OCI-LY7 (cell line): ENCODE measurements at regions not wholly inside any gene's neighbourhood (a gene's known extent, or its start where the extent isn't known, plus 50 kb on each side); places are given as distances from the start of the nearest gene placed in this dataset.

Source experiments
- BruUV-seq: library from RNA; stranded (reverse); fragments of 400-500 nt; replicated peaks from 2 replicates; lab custom pipeline; 2021; lab: Mats Ljungman, UMichigan
- CTCF ChIA-PET: fragments of 300-600 bp; sonication (Branson Sonifier 250); formaldehyde crosslinking; loops from one replicate; lab custom pipeline; 2022; ENCODE audit warnings: antibody characterized with exemption; ENCODE audit not compliant: unreplicated experiment; lab: Charles Lee
- POLR2A ChIA-PET: fragments of 300-600 bp; sonication (Branson Sonifier 250); formaldehyde crosslinking; loops from one replicate; lab custom pipeline; 2022; ENCODE audit warnings: antibody characterized with exemption; lab: Charles Lee
- DNase-seq: peaks from one replicate; pipeline ENCODE4 v3.0.0-alpha.2; 2015; ENCODE audit warnings: low spot score
- H2AFZ ChIP-seq: fragments of 200-600 bp; sonication (generic), shearing (Covaris generic); 2 replicates; pipeline ENCODE4 v1.6.1; 2014; ENCODE audit warnings: mild to moderate bottlenecking, antibody characterized with exemption, low read length, moderate library complexity
- H3K27ac ChIP-seq: fragments of 200-600 bp; sonication (generic); 2 replicates; pipeline ENCODE4 v1.5.1; 2014; ENCODE audit warnings: mixed run types, low read depth, mild to moderate bottlenecking, moderate library complexity, low read length, inconsistent platforms; ENCODE audit not compliant: poor library complexity, severe bottlenecking
- H3K36me3 ChIP-seq: fragments of 200-600 bp; sonication (generic); 2 replicates; pipeline ENCODE4 v1.6.1; 2014; ENCODE audit warnings: mild to moderate bottlenecking, antibody characterized with exemption, low read length, moderate library complexity, mixed read lengths; ENCODE audit not compliant: insufficient read depth
- H3K4me1 ChIP-seq: fragments of 200-600 bp; sonication (generic); 2 replicates; pipeline ENCODE4 v1.5.1; 2014; ENCODE audit warnings: mild to moderate bottlenecking, low read length; ENCODE audit not compliant: insufficient read depth, poor library complexity, severe bottlenecking
- H3K4me2 ChIP-seq: fragments of 200-600 bp; sonication (generic); 2 replicates; pipeline ENCODE4 v1.6.1; 2014; ENCODE audit warnings: mild to moderate bottlenecking, low read length
- H3K4me3 ChIP-seq: fragments of 200-600 bp; sonication (generic); 2 replicates; pipeline ENCODE4 v1.5.1; 2014; ENCODE audit warnings: mild to moderate bottlenecking, low read depth, low read length; ENCODE audit not compliant: poor library complexity, severe bottlenecking
- H3K79me2 ChIP-seq: fragments of 200-600 bp; sonication (generic); 2 replicates; pipeline ENCODE4 v1.6.1; 2016; ENCODE audit warnings: low read depth, mild to moderate bottlenecking, low read length, moderate library complexity, mixed read lengths; ENCODE audit not compliant: insufficient read depth
- H3K9me2 ChIP-seq: fragments of 200-600 bp; sonication (generic); 2 replicates; pipeline ENCODE4 v1.6.1; 2016; ENCODE audit warnings: mild to moderate bottlenecking, low read length, mixed read lengths; ENCODE audit not compliant: insufficient read depth
- H3K9me3 ChIP-seq: fragments of 200-600 bp; sonication (generic); 2 replicates; pipeline ENCODE4 v1.6.1; 2014; ENCODE audit warnings: mild to moderate bottlenecking, mixed run types, low read length, mixed read lengths
- H4K20me1 ChIP-seq: fragments of 200-600 bp; sonication (generic); 2 replicates; pipeline ENCODE4 v1.6.1; 2014; ENCODE audit warnings: mild to moderate bottlenecking, antibody characterized with exemption, low read length, moderate library complexity, mixed read lengths; ENCODE audit not compliant: insufficient read depth
- CTCF ChIP-seq: fragments of 200-600 bp; sonication (generic); conservative IDR thresholded peaks from 2 replicates; pipeline ENCODE4 v1.5.1; 2014; ENCODE audit warnings: mild to moderate bottlenecking, antibody characterized with exemption, low read length, moderate library complexity, mixed read lengths
- EZH2phosphoT487 ChIP-seq: fragments of 200-600 bp; sonication (generic); IDR thresholded peaks from 2 replicates; pipeline ENCODE4 v1.6.1; 2018; ENCODE audit warnings: low read depth, borderline replicate concordance, mild to moderate bottlenecking, mixed run types, antibody characterized with exemption, low read length, moderate library complexity, mixed read lengths
- intact Hi-C: fragments of 100-400 bp; cut with micrococcal nuclease; formaldehyde crosslinking; loops from one replicate; pipeline ENCODE4 v1.10.0; 2022; ENCODE audit not compliant: unreplicated experiment

- no peak overlapping the region for H3K4me3 ChIP-seq
- CTCF ChIA-PET, result no interaction called here
- no peak for DNase-seq
- no peak overlapping the region for H3K4me2 ChIP-seq
- TF ChIP-seq CTCF (no peak), EZH2phosphoT487 (no peak)
- no peaks in the 10 kb centered on the region for H4K20me1 ChIP-seq
- no peaks in the 10 kb centered on the region for H3K9me2 ChIP-seq
- intact Hi-C loops, result no loop called here
- H2AFZ ChIP-seq, result no peak overlapping the region
- H3K79me2 ChIP-seq, result no peaks in the 10 kb centered on the region
- H3K4me1 ChIP-seq, result no peaks in the 10 kb centered on the region
- 0 out of 2 replicates have a peak, but pooled peaks cover 4% of the 10 kb centered on the region for H3K9me3 ChIP-seq
- POLR2A ChIA-PET, result interaction anchor here (0.5 to 1.4 kb wide), 2 partner anchors 26 to 84 kb away, joined by 7 to 8 read pairs; no protein-coding TSS in a partner anchor
- no peak overlapping the region for H3K27ac ChIP-seq
- BruUV-seq, result no TSS peak
- H3K36me3 ChIP-seq, result no peaks in the 10 kb centered on the region
Observed at GRCh38 chr7:136251826-136252225, 274.7 kb upstream of the MTPN start.

- H3K9me3 ChIP-seq, result 0 out of 2 replicates have a peak, but pooled peaks cover 4% of the 10 kb centered on the region
- H3K9me2 ChIP-seq, result no peaks in the 10 kb centered on the region
- no peaks in the 10 kb centered on the region for H3K4me1 ChIP-seq
- no peak for TF ChIP-seq EZH2phosphoT487
- no peak for TF ChIP-seq CTCF
- no peaks in the 10 kb centered on the region for H3K36me3 ChIP-seq
- no peak overlapping the region for H3K4me3 ChIP-seq
- H2AFZ ChIP-seq, result peak overlapping the region; percentile 5; the same call in 1 of the 2 replicates
- ChIA-PET CTCF (no interaction called here), POLR2A (interaction anchor here (0.7 to 1.2 kb wide), 4 partner anchors 9 to 23 kb away, joined by 4 to 7 read pairs (median 5); no protein-coding TSS in a partner anchor)
- no peak overlapping the region for H3K4me2 ChIP-seq
- intact Hi-C loops, result no loop called here
- no TSS peak for BruUV-seq
- no peak overlapping the region for H3K27ac ChIP-seq
- no peaks in the 10 kb centered on the region for H3K79me2 ChIP-seq
- DNase-seq, result no peak
- H4K20me1 ChIP-seq, result no peaks in the 10 kb centered on the region
Observed at GRCh38 chr7:136247211-136247610, 270.1 kb upstream of the MTPN start.

- POLR2A ChIA-PET, result no interaction called here
- H3K27ac ChIP-seq, result no peak overlapping the region
- 0 out of 2 replicates have a peak, but pooled peaks cover 4% of the 10 kb centered on the region for H3K9me3 ChIP-seq
- no peak overlapping the region for H3K4me2 ChIP-seq
- no peaks in the 10 kb centered on the region for H3K36me3 ChIP-seq
- H3K9me2 ChIP-seq, result no peaks in the 10 kb centered on the region
- H2AFZ ChIP-seq, result no peak overlapping the region
- H4K20me1 ChIP-seq, result no peaks in the 10 kb centered on the region
- H3K79me2 ChIP-seq, result no peaks in the 10 kb centered on the region
- BruUV-seq, result no TSS peak
- no peak overlapping the region for H3K4me3 ChIP-seq
- TF ChIP-seq EZH2phosphoT487 (no peak), CTCF (no peak)
- H3K4me1 ChIP-seq, result no peaks in the 10 kb centered on the region
- intact Hi-C loops, result no loop called here
- CTCF ChIA-PET, result no interaction called here
- no peak for DNase-seq
Observed at GRCh38 chr7:136245327-136246004, 268.3 kb upstream of the MTPN start.
